ENCODE measurements at regions not wholly inside any gene's neighbourhood (a gene's known extent, or its start where the extent isn't known, plus 50 kb on each side); places are given as distances from the start of the nearest gene placed in this dataset.
A peak's percentile ranks its signal among the peaks of the same experiment; 100 is the strongest.

DNA sequence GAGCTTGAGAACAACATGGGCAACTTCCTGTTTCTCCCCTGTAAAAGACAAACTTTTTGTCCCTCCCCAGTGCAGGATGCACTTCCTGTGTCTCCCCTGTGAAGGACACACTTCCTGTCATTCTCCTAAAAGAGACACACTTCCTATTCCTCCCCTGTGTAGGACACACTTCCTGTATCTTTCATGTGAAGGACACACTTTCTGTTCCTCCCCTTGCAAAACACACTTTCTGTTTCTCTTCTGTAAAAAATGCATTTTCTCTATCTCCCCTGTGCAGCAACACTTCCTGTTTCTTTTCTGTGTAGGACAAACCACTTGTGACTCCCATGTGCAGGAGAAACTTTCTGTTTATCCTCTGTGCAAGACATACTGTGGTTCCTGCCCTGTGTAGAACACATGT lies 488.6 kb upstream of the USP9Y start:
- no peaks in the 10 kb centered on the region for H3K36me3 ChIP-seq (ENCODE audit: insufficient read depth, low read length)
- ATAC-seq (ENCODE audit: poor library complexity) (no peak), DNase-seq (no peak)
- H3K27ac Mint-ChIP-seq, result no peak overlapping the region
- H3K36me3 Mint-ChIP-seq (ENCODE audit: low read depth), result peaks cover 52% of the 10 kb centered on the region
- POLR2A ChIA-PET, result no interaction called here
- H3K27ac ChIP-seq (ENCODE audit: low read depth in 1 of 2, low read length in 2 of 2), result no peak overlapping the region
- H3K4me1 Mint-ChIP-seq (ENCODE audit: low read depth), result peaks cover 52% of the 10 kb centered on the region
- H3K4me1 ChIP-seq (ENCODE audit: insufficient read depth, low read length), result peaks cover 20% of the 10 kb centered on the region
- H3K4me3 ChIP-seq (ENCODE audit: low read length), result no peak overlapping the region
- H3K9me3 Mint-ChIP-seq, result peaks cover 40% of the 10 kb centered on the region
- CTCF ChIA-PET, result no interaction called here
- TF ChIP-seq, protein P1, sequence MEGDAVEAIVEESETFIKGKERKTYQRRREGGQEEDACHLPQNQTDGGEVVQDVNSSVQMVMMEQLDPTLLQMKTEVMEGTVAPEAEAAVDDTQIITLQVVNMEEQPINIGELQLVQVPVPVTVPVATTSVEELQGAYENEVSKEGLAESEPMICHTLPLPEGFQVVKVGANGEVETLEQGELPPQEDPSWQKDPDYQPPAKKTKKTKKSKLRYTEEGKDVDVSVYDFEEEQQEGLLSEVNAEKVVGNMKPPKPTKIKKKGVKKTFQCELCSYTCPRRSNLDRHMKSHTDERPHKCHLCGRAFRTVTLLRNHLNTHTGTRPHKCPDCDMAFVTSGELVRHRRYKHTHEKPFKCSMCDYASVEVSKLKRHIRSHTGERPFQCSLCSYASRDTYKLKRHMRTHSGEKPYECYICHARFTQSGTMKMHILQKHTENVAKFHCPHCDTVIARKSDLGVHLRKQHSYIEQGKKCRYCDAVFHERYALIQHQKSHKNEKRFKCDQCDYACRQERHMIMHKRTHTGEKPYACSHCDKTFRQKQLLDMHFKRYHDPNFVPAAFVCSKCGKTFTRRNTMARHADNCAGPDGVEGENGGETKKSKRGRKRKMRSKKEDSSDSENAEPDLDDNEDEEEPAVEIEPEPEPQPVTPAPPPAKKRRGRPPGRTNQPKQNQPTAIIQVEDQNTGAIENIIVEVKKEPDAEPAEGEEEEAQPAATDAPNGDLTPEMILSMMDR (IDR thresholded peaks at IDR 0.05), result no peak
- intact Hi-C loops (cut with DNase I, micrococcal nuclease), result no loop called here
- no peaks in the 10 kb centered on the region for H3K27me3 Mint-ChIP-seq
- H3K4me3 Mint-ChIP-seq, result no peak overlapping the region
- no peaks in the 10 kb centered on the region for H3K27me3 ChIP-seq (ENCODE audit: control insufficient read depth in 1 of 2, insufficient read depth in 2 of 2, low read length in 2 of 2)
- peaks cover 0 to 18% of the 10 kb centered on the region in 2 experiments for H3K9me3 ChIP-seq (ENCODE audit: control insufficient read depth in 1 of 2, insufficient read depth in 1 of 2, low read length in 2 of 2)

DNA sequence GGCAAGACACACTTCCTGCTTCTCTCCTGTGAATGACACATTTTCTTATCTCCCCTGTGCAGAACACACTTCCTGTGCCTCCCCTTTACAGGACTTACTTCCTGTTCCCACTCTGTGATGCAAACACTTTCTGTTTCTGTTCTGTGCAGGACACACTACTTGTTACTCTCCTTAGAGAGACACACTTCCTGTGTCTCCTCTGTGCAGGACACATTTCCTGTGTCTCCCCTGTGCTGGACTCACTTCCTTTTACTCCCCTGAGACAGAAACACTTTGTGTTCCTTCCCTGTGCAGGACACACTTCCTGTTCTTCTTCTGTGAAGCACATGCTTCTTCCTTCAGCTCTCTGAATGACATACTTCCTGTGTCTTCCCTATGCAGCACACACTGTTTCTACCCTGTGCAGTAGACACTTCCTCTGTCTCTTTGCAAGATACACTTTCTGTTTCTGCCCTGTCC lies 485.4 kb upstream of the USP9Y start:
- DNase-seq (peak in 3 of 14 experiments; percentile 3 to 42 (median 21)), ATAC-seq (ENCODE audit: poor library complexity) (peak; percentile 75)
- Histone ChIP-seq H3K27me3 (ENCODE audit: control insufficient read depth in 1 of 2, insufficient read depth in 2 of 2, low read length in 2 of 2) (no peaks in the 10 kb centered on the region), H3K36me3 (ENCODE audit: insufficient read depth, low read length) (no peaks in the 10 kb centered on the region), H3K9me3 (ENCODE audit: control insufficient read depth in 1 of 2, insufficient read depth in 1 of 2, low read length in 2 of 2) (peaks cover 0 to 18% of the 10 kb centered on the region in 2 experiments), H3K27ac (ENCODE audit: low read depth in 1 of 2, low read length in 2 of 2) (no peak overlapping the region), H3K4me3 (ENCODE audit: low read length) (peak overlapping the region; percentile 5), H3K4me1 (ENCODE audit: insufficient read depth, low read length) (peaks cover 20% of the 10 kb centered on the region)
- no peaks in the 10 kb centered on the region for H3K27me3 Mint-ChIP-seq
- peak overlapping the region; percentile 87 for H3K27ac Mint-ChIP-seq
- H3K4me3 Mint-ChIP-seq, result peak overlapping the region; percentile 81
- intact Hi-C loops (cut with DNase I, micrococcal nuclease), result no loop called here
- peaks cover 42% of the 10 kb centered on the region for H3K9me3 Mint-ChIP-seq
- peaks cover 58% of the 10 kb centered on the region for H3K4me1 Mint-ChIP-seq (ENCODE audit: low read depth)
- CTCF ChIA-PET, result no interaction called here
- TF ChIP-seq, protein P1 (IDR thresholded peaks at IDR 0.05), result no peak
- POLR2A ChIA-PET, result no interaction called here
- H3K36me3 Mint-ChIP-seq (ENCODE audit: low read depth), result peaks cover 57% of the 10 kb centered on the region

DNA sequence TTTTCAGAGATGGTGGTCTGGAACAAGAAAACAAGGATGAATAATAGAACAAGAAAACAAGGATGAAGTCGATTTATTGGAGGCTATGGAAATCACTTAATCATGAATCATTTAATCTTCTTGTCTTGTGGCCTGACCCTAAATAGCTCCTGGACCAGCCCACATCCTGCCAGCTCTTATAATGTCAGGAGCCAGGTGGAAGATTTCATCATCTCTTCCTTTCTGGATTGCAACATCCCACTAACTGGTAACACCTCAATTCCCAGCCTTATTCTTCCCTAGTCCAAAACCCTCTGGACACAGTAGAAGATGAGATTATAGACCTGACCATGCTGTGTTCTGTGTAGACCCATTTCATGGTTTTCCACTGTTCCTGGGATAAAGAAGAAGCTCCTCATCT lies 470.1 kb upstream of the USP9Y start:
- Mint-ChIP-seq H3K27me3 (no peaks in the 10 kb centered on the region), H3K27ac (no peak overlapping the region), H3K9me3 (no peaks in the 10 kb centered on the region), H3K4me1 (ENCODE audit: low read depth) (no peaks in the 10 kb centered on the region), H3K36me3 (ENCODE audit: low read depth) (no peaks in the 10 kb centered on the region), H3K4me3 (no peak overlapping the region)
- H3K27ac ChIP-seq (ENCODE audit: low read depth in 1 of 2, low read length in 2 of 2), result no peak overlapping the region
- H3K9me3 ChIP-seq (ENCODE audit: control insufficient read depth in 1 of 2, insufficient read depth in 1 of 2, low read length in 2 of 2), result no peaks in the 10 kb centered on the region
- no peak for ATAC-seq (ENCODE audit: poor library complexity)
- no peaks in the 10 kb centered on the region for H3K36me3 ChIP-seq (ENCODE audit: insufficient read depth, low read length)
- H3K4me3 ChIP-seq (ENCODE audit: low read length), result no peak overlapping the region
- no peak for DNase-seq
- CTCF ChIA-PET, result no interaction called here
- H3K4me1 ChIP-seq (ENCODE audit: insufficient read depth, low read length), result no peaks in the 10 kb centered on the region
- no peaks in the 10 kb centered on the region for H3K27me3 ChIP-seq (ENCODE audit: control insufficient read depth in 1 of 2, insufficient read depth in 2 of 2, low read length in 2 of 2)
- intact Hi-C loops (cut with DNase I, micrococcal nuclease), result no loop called here
- POLR2A ChIA-PET, result no interaction called here
- TF ChIP-seq, protein P1 (IDR thresholded peaks at IDR 0.05), result no peak
